ENCODE measurements at regions not wholly inside any gene's neighbourhood (a gene's known extent, or its start where the extent isn't known, plus 50 kb on each side); places are given as distances from the start of the nearest gene placed in this dataset.

- no peak for TF ChIP-seq GATA2 (IDR thresholded peaks at IDR 0.05; ENCODE audit: low read depth, low read length)
- TF ChIP-seq GATA3 (IDR thresholded peaks at IDR 0.05; ENCODE audit: low read depth, low read length) = no peak
Measured at GRCh38 chr3:31025541-31025940, 131.1 kb upstream of the GADL1 start.

All from SH-SY5Y (cell line).